Colonic mucosa (tissue), 4 donors: ENCODE measurements at regions not wholly inside any gene's neighbourhood (a gene's known extent, or its start where the extent isn't known, plus 50 kb on each side); places are given as distances from the start of the nearest gene placed in this dataset.

Experiments used
- DNase-seq: peaks from one replicate; pipeline ENCODE4 v3.0.0-alpha.2; 2020
- H3K27ac ChIP-seq: fragments of 200-600 bp; one replicate; pipeline ENCODE4 v1.8.0; 2021
- H3K27me3 ChIP-seq: fragments of 200-600 bp; one replicate; pipeline ENCODE4 v1.8.0; 2021
- H3K36me3 ChIP-seq: fragments of 200-600 bp; one replicate; pipeline ENCODE4 v1.8.0; 2021
- H3K4me1 ChIP-seq: fragments of 200-600 bp; one replicate; pipeline ENCODE4 v1.8.0; 2021; ENCODE audit warnings: mild to moderate bottlenecking
- H3K4me3 ChIP-seq: fragments of 200-600 bp; one replicate; pipeline ENCODE4 v1.8.0; 2021
- H3K9ac ChIP-seq, 2 donors: one replicate each; pipeline ENCODE4 v1.7.0; 2013; ENCODE audit warnings: control low read depth in 2 of 2, low read depth in 2 of 2, low read length in 2 of 2
- H3K9me3 ChIP-seq: fragments of 200-600 bp; one replicate; pipeline ENCODE4 v1.8.0; 2021
- CTCF ChIP-seq: fragments of 200-600 bp; IDR thresholded peaks from one replicate; pipeline ENCODE4 v1.8.0; 2022; ENCODE audit warnings: antibody characterized with exemption, mild to moderate bottlenecking
- intact Hi-C: fragments of 100-400 bp; cut with DNase I; formaldehyde crosslinking; loops from one replicate; pipeline ENCODE4 v1.14.1; 2022
- donor health status: healthy.
- donor health status: DM: no; HTN: no; CAD: no.
- donor health status: DM: no; HTN: no; CAD: no.

- H3K36me3 ChIP-seq = no peaks in the 10 kb centered on the region
- no peaks in the 10 kb centered on the region for H3K4me1 ChIP-seq
- no peak for DNase-seq
- no peak for TF ChIP-seq CTCF
- H3K9ac ChIP-seq = no peak overlapping the region
- no peak overlapping the region for H3K4me3 ChIP-seq
- intact Hi-C loops = no loop called here
- no peaks in the 10 kb centered on the region for H3K27me3 ChIP-seq
- H3K27ac ChIP-seq = no peak overlapping the region
- H3K9me3 ChIP-seq = no peaks in the 10 kb centered on the region
Measured at GRCh38 chr12:124168016-124168786, 126.7 kb upstream of the RFLNA start.

GRCh38 chr12:124169577-124170284 lies 125.2 kb upstream of the RFLNA start:
- no peaks in the 10 kb centered on the region for H3K27me3 ChIP-seq
- no peak overlapping the region for H3K27ac ChIP-seq
- no peak overlapping the region for H3K4me3 ChIP-seq
- H3K9ac ChIP-seq = no peak overlapping the region
- no peaks in the 10 kb centered on the region for H3K4me1 ChIP-seq
- H3K9me3 ChIP-seq = no peaks in the 10 kb centered on the region
- no peak for DNase-seq
- no peak for TF ChIP-seq CTCF
- intact Hi-C loops = loop anchor here (5.0 kb wide), 1 partner anchor 123 kb away; no protein-coding TSS in a partner anchor
- H3K36me3 ChIP-seq = no peaks in the 10 kb centered on the region

- Histone ChIP-seq H3K4me3 (no peak overlapping the region), H3K36me3 (no peaks in the 10 kb centered on the region), H3K9ac (no peak overlapping the region), H3K9me3 (no peaks in the 10 kb centered on the region), H3K4me1 (no peaks in the 10 kb centered on the region), H3K27ac (no peak overlapping the region), H3K27me3 (no peaks in the 10 kb centered on the region)
- TF ChIP-seq CTCF = no peak
- intact Hi-C loops = loop anchor here (5.0 kb wide), 1 partner anchor 122 kb away; no protein-coding TSS in a partner anchor
- no peak for DNase-seq
Measured at GRCh38 chr12:124170760-124171159, 124.1 kb upstream of the RFLNA start.

- Histone ChIP-seq H3K36me3 (no peaks in the 10 kb centered on the region), H3K9ac (no peak overlapping the region), H3K27me3 (no peaks in the 10 kb centered on the region), H3K9me3 (no peaks in the 10 kb centered on the region), H3K4me1 (no peaks in the 10 kb centered on the region), H3K4me3 (no peak overlapping the region), H3K27ac (no peak overlapping the region)
- TF ChIP-seq CTCF = no peak
- intact Hi-C loops = loop anchor here (5.0 kb wide), 1 partner anchor 121 kb away; no protein-coding TSS in a partner anchor
- no peak for DNase-seq
Measured at GRCh38 chr12:124171231-124171979, 123.5 kb upstream of the RFLNA start.

- Histone ChIP-seq H3K9me3 (no peaks in the 10 kb centered on the region), H3K9ac (no peak overlapping the region), H3K27ac (no peak overlapping the region), H3K27me3 (no peaks in the 10 kb centered on the region), H3K36me3 (no peaks in the 10 kb centered on the region), H3K4me1 (no peaks in the 10 kb centered on the region), H3K4me3 (no peak overlapping the region)
- no peak for TF ChIP-seq CTCF
- intact Hi-C loops = loop anchor here (5.0 kb wide), 1 partner anchor 120 kb away; no protein-coding TSS in a partner anchor
- DNase-seq = no peak
Measured at GRCh38 chr12:124172636-124173035, 122.3 kb upstream of the RFLNA start.
